SK-N-SH (cell line): ENCODE measurements at regions not wholly inside any gene's neighbourhood (a gene's known extent, or its start where the extent isn't known, plus 50 kb on each side); places are given as distances from the start of the nearest gene placed in this dataset.

Experiments
- CTCF ChIA-PET: fragments of 300-600, 350-600 bp; formaldehyde crosslinking; extraction: SDS; loops from one replicate; lab custom pipeline; 2021; lab: Yijun Ruan, JAX
- POLR2A ChIA-PET: fragments of 350-600 bp; sonication (Branson Sonifier 250); formaldehyde crosslinking; extraction: SDS; loops from one replicate; lab custom pipeline; 2020; ENCODE audit warnings: antibody characterized with exemption, inconsistent platforms; lab: Yijun Ruan, JAX
- DNase-seq: peaks from one replicate; pipeline ENCODE4 v3.0.0; 2012
- H2AFZ ChIP-seq: fragments of 200-600 bp; sonication (generic); 2 replicates; pipeline ENCODE4 v1.8.1; 2016; ENCODE audit warnings: antibody characterized with exemption, mild to moderate bottlenecking, low read depth
- H3F3A ChIP-seq: fragments of 200-600 bp; sonication (generic); replicated peaks from 2 replicates; pipeline ENCODE3; 2016; ENCODE audit warnings: antibody characterized with exemption, mild to moderate bottlenecking; ENCODE audit not compliant: insufficient read depth
- H3K27ac ChIP-seq, 2 experiments: fragments of 200-500 bp in 1 of 2; fragments of 200-600 bp in 1 of 2; sonication (Bioruptor generic) in 1 of 2; sonication (generic), shearing (Covaris generic) in 1 of 2; 2 replicates each; pipeline versions ENCODE4 v1.5.1 to v1.6.1; 2014 to 2016; ENCODE audit warnings: low read depth in 2 of 2, inconsistent platforms in 1 of 2, low read length in 1 of 2, mild to moderate bottlenecking in 1 of 2, mixed read lengths in 1 of 2
- H3K27me3 ChIP-seq: fragments of 200-600 bp; sonication (generic), shearing (Covaris generic); 2 replicates; pipeline ENCODE4 v1.6.1; 2016; ENCODE audit warnings: mixed run types; ENCODE audit not compliant: insufficient read depth
- H3K36me3 ChIP-seq, 2 experiments: fragments of 200-500 bp in 1 of 2; fragments of 200-600 bp in 1 of 2; sonication (Bioruptor generic) in 1 of 2; sonication (generic) in 1 of 2; replicated peaks in 1 of 2; 2 replicates each; pipeline versions ENCODE3 to v1.5.1; 2014 to 2016; ENCODE audit warnings: low read length in 1 of 2, mild to moderate bottlenecking in 1 of 2; ENCODE audit not compliant: insufficient read depth in 2 of 2, control insufficient read depth in 1 of 2
- H3K4me1 ChIP-seq, 2 experiments: fragments of 200-500 bp in 1 of 2; fragments of 200-600 bp in 1 of 2; sonication (Bioruptor generic) in 1 of 2; sonication (generic), shearing (Covaris generic) in 1 of 2; 2 replicates each; pipeline versions ENCODE4 v1.5.1 to v1.6.1; 2014 to 2016; ENCODE audit warnings: low read depth in 1 of 2, low read length in 1 of 2, mixed run types in 1 of 2; ENCODE audit not compliant: insufficient read depth in 2 of 2, control insufficient read depth in 1 of 2
- H3K4me2 ChIP-seq: fragments of 200-600 bp; sonication (generic), shearing (Covaris generic); 2 replicates; pipeline ENCODE4 v1.6.1; 2017; ENCODE audit warnings: mixed run types
- H3K4me3 ChIP-seq, 2 experiments: fragments of 200-500 bp in 1 of 2; fragments of 200-600 bp in 1 of 2; sonication (Bioruptor generic) in 1 of 2; sonication (generic), shearing (Covaris generic) in 1 of 2; 2 replicates each; pipeline versions ENCODE4 v1.5.1 to v1.8.1; 2014 to 2016; ENCODE audit warnings: low read depth in 2 of 2, inconsistent platforms in 1 of 2, low read length in 1 of 2, mild to moderate bottlenecking in 1 of 2, mixed read lengths in 1 of 2, moderate library complexity in 1 of 2
- H3K79me2 ChIP-seq: fragments of 200-600 bp; sonication (generic); 2 replicates; pipeline ENCODE4 v1.8.1; 2017; ENCODE audit warnings: mild to moderate bottlenecking; ENCODE audit not compliant: insufficient read depth
- H3K9ac ChIP-seq: fragments of 200-600 bp; sonication (generic); 2 replicates; pipeline ENCODE4 v1.6.1; 2017; ENCODE audit warnings: mixed run types
- H3K9me2 ChIP-seq: fragments of 200-600 bp; sonication (generic); 2 replicates; pipeline ENCODE4 v1.6.1; 2017; ENCODE audit warnings: mixed run types
- H3K9me3 ChIP-seq: fragments of 200-600 bp; sonication (generic); 2 replicates; pipeline ENCODE4 v1.6.1; 2017; ENCODE audit warnings: mixed run types, mild to moderate bottlenecking, moderate library complexity
- H4K20me1 ChIP-seq: fragments of 200-600 bp; sonication (generic); 2 replicates; pipeline ENCODE4 v1.6.1; 2017; ENCODE audit warnings: mild to moderate bottlenecking, mixed run types; ENCODE audit not compliant: insufficient read depth
- CHD2 ChIP-seq: fragments of 150-350 bp; IDR thresholded peaks from 2 replicates; pipeline ENCODE4 v1.6.1; 2018; ENCODE audit warnings: low read length; ENCODE audit not compliant: partially characterized antibody
- ELF1 ChIP-seq: IDR thresholded peaks from 2 replicates; pipeline ENCODE4 v1.4.0; 2012
- EP300 ChIP-seq, 2 experiments: IDR thresholded peaks; 2 replicates each; pipeline versions ENCODE4 v1.4.0 to v1.6.1; 2012; ENCODE audit warnings: borderline replicate concordance in 1 of 2, low read depth in 1 of 2, low read length in 1 of 2
- EZH2phosphoT487 ChIP-seq: fragments of 200-600 bp; sonication (generic); IDR thresholded peaks from 2 replicates; pipeline ENCODE4 v1.6.1; 2017; ENCODE audit warnings: low read depth, mixed run types, mild to moderate bottlenecking, antibody characterized with exemption, moderate library complexity, borderline replicate concordance
- FOSL2 ChIP-seq: IDR thresholded peaks from 2 replicates; pipeline ENCODE4 v1.4.0; 2012; ENCODE audit warnings: low read depth, mild to moderate bottlenecking, moderate library complexity, borderline replicate concordance
- FOXJ3 ChIP-seq: sonication (generic); formaldehyde crosslinking; IDR thresholded peaks from 2 replicates; pipeline ENCODE4 v1.5.1; 2020; ENCODE audit warnings: mild to moderate bottlenecking, missing genetic modification reagents
- FOXM1 ChIP-seq: IDR thresholded peaks from 2 replicates; pipeline ENCODE4 v1.4.0; 2012; ENCODE audit warnings: low read depth, mild to moderate bottlenecking
- GABPA ChIP-seq: IDR thresholded peaks from 2 replicates; pipeline ENCODE4 v1.4.0; 2012; ENCODE audit warnings: low read depth, mild to moderate bottlenecking
- GATA2 ChIP-seq: sonication (generic); formaldehyde crosslinking; IDR thresholded peaks from 2 replicates; pipeline ENCODE4 v1.5.0; 2020; ENCODE audit warnings: mild to moderate bottlenecking, missing genetic modification reagents
- JUND ChIP-seq: IDR thresholded peaks from 2 replicates; pipeline ENCODE4 v1.4.0; 2012
- MEF2A ChIP-seq: IDR thresholded peaks from 2 replicates; pipeline ENCODE4 v1.4.0; 2012; ENCODE audit warnings: low read depth, borderline replicate concordance
- MXI1 ChIP-seq: IDR thresholded peaks from 2 replicates; pipeline ENCODE4 v1.6.1; 2012; ENCODE audit warnings: mild to moderate bottlenecking, low read depth, low read length, improper control_type of control experiment
- NFIC ChIP-seq: IDR thresholded peaks from 2 replicates; pipeline ENCODE4 v1.4.0; 2012; ENCODE audit warnings: borderline replicate concordance
- RCOR1 ChIP-seq: fragments of 150-350 bp; IDR thresholded peaks from 2 replicates; pipeline ENCODE4 v1.6.1; 2017; ENCODE audit warnings: antibody characterized with exemption, low read length
- RFX5 ChIP-seq: IDR thresholded peaks from 2 replicates; pipeline ENCODE4 v1.6.1; 2012; ENCODE audit warnings: mild to moderate bottlenecking, improper control_type of control experiment, low read length
- SIN3A ChIP-seq: IDR thresholded peaks from 2 replicates; pipeline ENCODE4 v1.6.1; 2012; ENCODE audit warnings: low read depth, mild to moderate bottlenecking, low read length, moderate library complexity, borderline replicate concordance
- SMC3 ChIP-seq: IDR thresholded peaks from 2 replicates; pipeline ENCODE4 v1.6.1; 2012; ENCODE audit warnings: low read depth, low read length, improper control_type of control experiment
- TAF1 ChIP-seq: IDR thresholded peaks from 2 replicates; pipeline ENCODE4 v1.6.1; 2012; ENCODE audit warnings: low read depth, mild to moderate bottlenecking, low read length, moderate library complexity, borderline replicate concordance
- TCF12 ChIP-seq: IDR thresholded peaks from 2 replicates; pipeline ENCODE4 v1.4.0; 2012
- YY1 ChIP-seq: IDR thresholded peaks from 2 replicates; pipeline ENCODE4 v1.4.0; 2012; ENCODE audit warnings: low read depth, mild to moderate bottlenecking
- WGBS: methylation state at CpG from one replicate; pipeline ENCODE4 v1.1.6; 2017; ENCODE audit warnings: low lambda C conversion rate; 5-methylcytosine and 5-hydroxymethylcytosine counted together
- TF ChIP-seq, protein P1 (sequence below): IDR thresholded peaks from 2 replicates; pipeline ENCODE4 v1.4.0; 2012; ENCODE audit warnings: low read depth, borderline replicate concordance
- TF ChIP-seq, protein P2 (sequence below): fragments of 150-350 bp; IDR thresholded peaks from 2 replicates; pipeline ENCODE4 v1.6.1; 2016; ENCODE audit warnings: mild to moderate bottlenecking, low read depth, low read length
- TF ChIP-seq, protein P3 (sequence below): IDR thresholded peaks from 2 replicates; pipeline ENCODE4 v1.4.0; 2012; ENCODE audit warnings: low read depth

DNA sequence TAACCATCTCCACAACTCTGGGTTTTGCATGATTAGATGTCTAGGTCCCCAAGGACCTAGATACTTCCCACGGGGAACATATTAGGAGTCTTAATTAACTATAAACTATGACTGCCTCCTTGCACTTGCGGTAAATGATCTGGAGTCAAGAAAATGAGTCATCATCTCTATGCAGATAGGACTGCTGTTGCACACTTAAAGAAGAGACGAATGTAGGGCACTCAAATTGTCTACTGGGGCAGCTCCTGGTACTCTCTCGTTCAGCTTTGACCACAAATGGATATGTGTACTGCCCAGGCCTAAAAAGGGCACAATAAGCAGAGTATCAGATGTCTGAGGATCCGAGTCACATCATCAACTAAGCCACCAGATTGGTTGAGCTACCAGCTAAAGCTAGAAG lies 1783.4 kb upstream of the AGA start:
- no peak for DNase-seq
- H4K20me1 ChIP-seq = no peaks in the 10 kb centered on the region
- H3K79me2 ChIP-seq = no peaks in the 10 kb centered on the region
- no peaks in the 10 kb centered on the region for H3K36me3 ChIP-seq
- H3K9ac ChIP-seq = no peak overlapping the region
- ChIA-PET CTCF (no interaction called here), POLR2A (no interaction called here)
- H3K27me3 ChIP-seq = no peaks in the 10 kb centered on the region
- H3K9me3 ChIP-seq = no peaks in the 10 kb centered on the region
- no peaks in the 10 kb centered on the region for H3K4me1 ChIP-seq
- H3K27ac ChIP-seq = no peak overlapping the region
- no peaks in the 10 kb centered on the region for H3K9me2 ChIP-seq
- no peak overlapping the region for H3K4me3 ChIP-seq
- H3K4me2 ChIP-seq = no peak overlapping the region
- 2% methylated on average over 5 of the region's 5 CpGs for WGBS
- TF ChIP-seq CHD2 = no peak
- no peak for TF ChIP-seq GATA2 (CRISPR knock-in tag)
- TF ChIP-seq YY1 = no peak
- no peak for TF ChIP-seq GABPA
- no peak for TF ChIP-seq JUND
- TF ChIP-seq NFIC = no peak
- TF ChIP-seq RFX5 = no peak
- TF ChIP-seq, protein P1, sequence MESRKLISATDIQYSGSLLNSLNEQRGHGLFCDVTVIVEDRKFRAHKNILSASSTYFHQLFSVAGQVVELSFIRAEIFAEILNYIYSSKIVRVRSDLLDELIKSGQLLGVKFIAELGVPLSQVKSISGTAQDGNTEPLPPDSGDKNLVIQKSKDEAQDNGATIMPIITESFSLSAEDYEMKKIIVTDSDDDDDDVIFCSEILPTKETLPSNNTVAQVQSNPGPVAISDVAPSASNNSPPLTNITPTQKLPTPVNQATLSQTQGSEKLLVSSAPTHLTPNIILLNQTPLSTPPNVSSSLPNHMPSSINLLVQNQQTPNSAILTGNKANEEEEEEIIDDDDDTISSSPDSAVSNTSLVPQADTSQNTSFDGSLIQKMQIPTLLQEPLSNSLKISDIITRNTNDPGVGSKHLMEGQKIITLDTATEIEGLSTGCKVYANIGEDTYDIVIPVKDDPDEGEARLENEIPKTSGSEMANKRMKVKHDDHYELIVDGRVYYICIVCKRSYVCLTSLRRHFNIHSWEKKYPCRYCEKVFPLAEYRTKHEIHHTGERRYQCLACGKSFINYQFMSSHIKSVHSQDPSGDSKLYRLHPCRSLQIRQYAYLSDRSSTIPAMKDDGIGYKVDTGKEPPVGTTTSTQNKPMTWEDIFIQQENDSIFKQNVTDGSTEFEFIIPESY = no peak
- TF ChIP-seq, protein P2, sequence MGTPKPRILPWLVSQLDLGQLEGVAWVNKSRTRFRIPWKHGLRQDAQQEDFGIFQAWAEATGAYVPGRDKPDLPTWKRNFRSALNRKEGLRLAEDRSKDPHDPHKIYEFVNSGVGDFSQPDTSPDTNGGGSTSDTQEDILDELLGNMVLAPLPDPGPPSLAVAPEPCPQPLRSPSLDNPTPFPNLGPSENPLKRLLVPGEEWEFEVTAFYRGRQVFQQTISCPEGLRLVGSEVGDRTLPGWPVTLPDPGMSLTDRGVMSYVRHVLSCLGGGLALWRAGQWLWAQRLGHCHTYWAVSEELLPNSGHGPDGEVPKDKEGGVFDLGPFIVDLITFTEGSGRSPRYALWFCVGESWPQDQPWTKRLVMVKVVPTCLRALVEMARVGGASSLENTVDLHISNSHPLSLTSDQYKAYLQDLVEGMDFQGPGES = no peak
- TF ChIP-seq SIN3A = no peak
- TF ChIP-seq EP300 (IDR thresholded peaks at IDR 0.05; ENCODE audit: borderline replicate concordance in 1 of 2, low read depth in 1 of 2, low read length in 1 of 2) = no peak
- TF ChIP-seq MEF2A = no peak
- TF ChIP-seq FOXM1 = no peak
- TF ChIP-seq TAF1 = no peak
- TF ChIP-seq FOSL2 = no peak
- TF ChIP-seq SMC3 = no peak
- TF ChIP-seq ELF1 = no peak
- no peak for TF ChIP-seq EZH2phosphoT487
- H3F3A ChIP-seq = no peaks in the 10 kb centered on the region
- no peak overlapping the region for H2AFZ ChIP-seq

DNA sequence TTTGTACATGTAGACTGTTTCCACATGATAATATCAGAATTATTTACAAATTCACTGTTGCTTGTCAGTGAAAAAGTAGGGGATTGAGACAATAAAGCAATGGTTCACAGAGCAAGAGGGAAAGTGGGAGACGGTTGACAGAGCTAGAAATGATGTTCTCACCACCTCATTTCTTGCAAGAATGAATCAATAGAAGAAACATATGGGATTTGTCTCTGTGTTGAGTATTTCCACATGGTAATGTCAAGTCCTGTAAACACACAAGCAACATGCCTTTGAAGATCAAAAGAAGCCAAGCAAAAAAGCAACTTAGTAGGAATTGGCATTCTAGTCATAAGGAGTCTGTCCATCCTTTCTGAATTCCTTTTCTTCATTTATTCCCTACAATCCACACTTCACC lies 1806.6 kb upstream of the AGA start:
- no peak overlapping the region for H3K4me2 ChIP-seq
- no peak overlapping the region for H3K9ac ChIP-seq
- ChIA-PET POLR2A (no interaction called here), CTCF (no interaction called here)
- no peaks in the 10 kb centered on the region for H3K4me1 ChIP-seq
- no peaks in the 10 kb centered on the region for H3K27me3 ChIP-seq
- no peak overlapping the region for H3K27ac ChIP-seq
- H3K9me3 ChIP-seq = no peaks in the 10 kb centered on the region
- H2AFZ ChIP-seq = no peak overlapping the region
- WGBS = 0% methylated on average over 1 of the region's 1 CpG
- no peaks in the 10 kb centered on the region for H3K9me2 ChIP-seq
- no peak for DNase-seq
- H3K79me2 ChIP-seq = no peaks in the 10 kb centered on the region
- no peaks in the 10 kb centered on the region for H4K20me1 ChIP-seq
- H3K36me3 ChIP-seq = no peaks in the 10 kb centered on the region
- TF ChIP-seq ELF1 (no peak), FOXM1 (no peak), FOXJ3 (CRISPR knock-in tag) (no peak), SIN3A (no peak), FOSL2 (no peak), RCOR1 (no peak), TCF12 (no peak), MXI1 (no peak), NFIC (no peak)
- TF ChIP-seq, protein P3, sequence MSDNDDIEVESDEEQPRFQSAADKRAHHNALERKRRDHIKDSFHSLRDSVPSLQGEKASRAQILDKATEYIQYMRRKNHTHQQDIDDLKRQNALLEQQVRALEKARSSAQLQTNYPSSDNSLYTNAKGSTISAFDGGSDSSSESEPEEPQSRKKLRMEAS = no peak
- TF ChIP-seq, protein P2 = no peak
- no peak overlapping the region for H3K4me3 ChIP-seq
- no peaks in the 10 kb centered on the region for H3F3A ChIP-seq
